HUDEP-2 (cell line): ENCODE measurements at regions not wholly inside any gene's neighbourhood (a gene's known extent, or its start where the extent isn't known, plus 50 kb on each side); places are given as distances from the start of the nearest gene placed in this dataset.
"Not testable (repeated sequence)": the region's sequence is repeated elsewhere in the genome, so short reads cannot be mapped to it uniquely, and the experiment has no call there.

Source experiments
- DNase-seq, 76 experiments: peaks; one replicate each; lab custom pipeline; 2025; ENCODE audit not compliant: unreplicated experiment in 76 of 76; lab: John Stamatoyannopoulos, UW

DNA sequence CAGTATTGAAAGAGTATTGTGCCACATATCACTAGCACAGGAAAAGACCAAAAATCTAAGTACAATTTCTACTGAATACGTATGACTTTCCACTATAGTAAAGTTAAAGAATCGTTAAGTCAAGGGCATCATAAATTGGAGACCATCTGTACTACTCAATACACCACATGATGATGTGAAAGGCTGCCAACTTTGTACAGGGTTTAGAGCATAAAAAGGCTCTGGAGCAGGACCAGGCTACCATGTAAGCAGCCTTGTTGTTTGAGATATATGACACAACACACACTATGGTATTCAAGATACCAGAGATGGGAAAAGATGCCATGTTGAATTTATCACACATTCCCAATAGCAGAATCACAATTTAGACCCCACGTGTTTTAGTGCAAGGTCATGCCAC lies 294.9 kb upstream of the TRPC5 start:
- DNase-seq: no peak

GRCh38 chrX:112368371-112368770 lies 285.8 kb upstream of the TRPC5 start:
- no peak for DNase-seq

DNA sequence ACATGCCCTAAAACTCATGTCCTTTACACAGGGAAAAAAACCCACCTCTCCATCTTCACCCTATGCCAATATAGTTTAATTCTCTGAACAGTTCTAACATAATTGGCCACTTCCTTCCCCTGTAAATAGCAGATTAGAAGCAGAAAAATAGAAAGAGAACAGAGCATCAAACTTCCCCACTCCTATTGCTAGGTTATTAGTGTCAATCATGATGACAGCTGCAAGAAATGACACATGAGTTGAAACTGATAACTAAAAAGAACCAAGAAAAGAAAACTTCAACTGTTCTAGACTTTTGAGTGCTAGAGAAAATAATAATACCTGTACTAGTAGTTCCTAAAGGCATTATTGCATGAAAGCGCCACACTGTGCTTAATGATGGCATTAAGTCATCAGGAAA lies 284.5 kb upstream of the TRPC5 start:
- no peak for DNase-seq

- DNase-seq: no peak
Observed at GRCh38 chrX:112359906-112360305, 277.3 kb upstream of the TRPC5 start.

- no peak for DNase-seq
Observed at GRCh38 chrX:112355931-112356330, 273.4 kb upstream of the TRPC5 start.

GRCh38 chrX:112341598-112341997 lies 259.0 kb upstream of the TRPC5 start:
- no peak for DNase-seq

DNA sequence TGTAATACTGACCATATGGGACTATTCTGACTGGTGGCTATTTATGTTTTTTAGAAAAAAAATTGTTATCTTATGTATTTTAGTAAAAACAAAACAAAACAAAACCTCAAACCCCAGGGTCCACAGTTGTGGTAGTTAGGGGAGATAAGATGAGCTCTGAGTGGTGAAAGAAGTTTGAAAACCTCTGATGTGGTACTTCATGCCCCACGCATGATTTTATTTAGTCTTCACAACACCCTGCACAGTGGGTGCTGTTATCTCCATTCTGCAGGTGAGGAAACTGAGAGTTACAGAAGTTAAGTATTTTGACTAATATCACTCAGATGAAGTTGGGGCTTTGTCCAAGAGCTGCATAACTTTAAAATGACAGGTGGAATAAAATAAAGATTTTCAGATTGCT lies 230.6 kb upstream of the TRPC5 start:
- no peak for DNase-seq

GRCh38 chrX:112306027-112306426 lies 223.5 kb upstream of the TRPC5 start:
- no peak for DNase-seq

DNA sequence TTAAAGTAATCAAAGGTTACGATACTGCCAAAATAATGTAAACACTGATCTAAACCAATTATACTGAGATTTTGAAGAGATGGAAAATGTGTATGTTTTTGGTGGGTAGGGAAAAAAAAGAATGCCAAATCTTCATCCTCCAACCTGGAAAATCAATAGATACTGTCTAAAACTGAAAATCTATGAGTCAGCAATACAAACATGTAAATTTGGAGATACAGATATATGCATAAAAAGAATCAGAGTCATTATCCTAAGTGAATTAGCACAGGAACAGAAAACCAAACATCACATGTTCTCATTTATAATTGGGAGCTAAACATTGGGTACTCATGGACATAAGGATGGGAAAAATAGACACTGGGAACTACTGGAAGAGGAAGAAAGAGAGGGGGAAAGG lies 197.4 kb upstream of the TRPC5 start:
- no peak for DNase-seq

DNA sequence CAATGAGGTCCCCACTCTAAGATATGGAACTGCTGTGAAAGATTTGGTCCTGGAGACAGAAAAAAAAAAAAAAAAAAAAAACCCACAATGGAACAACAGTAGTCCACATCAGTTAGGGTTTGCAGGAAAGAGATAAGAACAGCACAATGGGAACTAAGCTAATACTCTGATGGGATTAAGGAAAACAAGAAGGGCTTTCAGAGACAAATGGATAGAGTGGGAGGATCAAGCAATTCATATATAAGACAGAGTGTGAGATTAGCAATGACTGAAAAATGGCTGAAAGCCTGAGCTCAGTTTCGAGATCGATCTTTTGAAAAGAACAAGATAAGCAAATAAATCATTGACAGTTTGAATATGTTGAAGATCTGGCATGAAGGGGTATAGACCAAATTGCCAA lies 188.4 kb upstream of the TRPC5 start:
- no peak for DNase-seq

- no peak for DNase-seq
Observed at GRCh38 chrX:112266136-112266535, 183.6 kb upstream of the TRPC5 start.

DNA sequence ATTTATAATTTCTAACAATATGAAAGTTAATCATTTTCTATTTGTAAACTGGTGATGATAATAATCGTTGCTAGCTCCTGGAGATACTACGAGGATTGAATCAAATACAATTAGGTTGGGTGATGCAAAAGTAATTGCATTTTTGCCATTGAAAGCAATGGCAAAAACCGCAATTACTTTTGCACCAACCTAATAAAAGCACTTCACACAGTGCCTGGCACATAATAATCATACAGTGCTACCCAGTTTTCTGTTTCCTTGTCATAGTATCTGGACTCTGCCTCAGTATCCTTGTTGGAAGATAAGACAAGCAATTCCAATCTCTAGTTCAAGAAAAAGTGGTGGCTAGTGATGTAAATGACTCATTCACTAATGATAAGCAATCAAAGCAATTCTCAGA lies 176.8 kb upstream of the TRPC5 start:
- DNase-seq: no peak

- DNase-seq: no peak
Observed at GRCh38 chrX:112254896-112255295, 172.3 kb upstream of the TRPC5 start.

GRCh38 chrX:112247714-112248113 lies 165.1 kb upstream of the TRPC5 start:
- no peak for DNase-seq

- DNase-seq: no peak
Observed at GRCh38 chrX:112235547-112235946, 153.0 kb upstream of the TRPC5 start.

- no peak for DNase-seq
Observed at GRCh38 chrX:112233164-112233563, 150.6 kb upstream of the TRPC5 start.

GRCh38 chrX:112226795-112227194 lies 144.2 kb upstream of the TRPC5 start:
- not testable (repeated sequence) for DNase-seq

DNA sequence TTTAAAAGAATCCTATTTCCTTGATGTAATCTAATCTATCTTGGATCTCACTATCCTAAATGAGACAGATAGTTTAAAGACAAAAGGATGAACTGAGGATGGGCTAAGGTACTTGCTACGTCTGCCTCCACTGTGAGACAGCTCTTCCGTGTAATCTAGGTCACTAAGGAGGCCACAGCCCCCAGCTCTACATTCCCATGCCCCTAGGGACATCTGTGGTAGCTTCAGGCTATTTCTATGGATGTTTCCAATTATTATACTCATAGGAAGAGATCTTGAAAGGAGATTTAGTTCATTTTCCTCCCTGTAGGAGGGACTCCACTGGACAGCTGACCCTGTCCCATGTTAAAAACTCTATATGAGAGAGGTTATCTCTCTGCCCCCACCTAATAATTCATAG lies 140.8 kb upstream of the TRPC5 start:
- DNase-seq: no peak

GRCh38 chrX:112218388-112218787 lies 135.8 kb upstream of the TRPC5 start:
- no peak for DNase-seq

DNA sequence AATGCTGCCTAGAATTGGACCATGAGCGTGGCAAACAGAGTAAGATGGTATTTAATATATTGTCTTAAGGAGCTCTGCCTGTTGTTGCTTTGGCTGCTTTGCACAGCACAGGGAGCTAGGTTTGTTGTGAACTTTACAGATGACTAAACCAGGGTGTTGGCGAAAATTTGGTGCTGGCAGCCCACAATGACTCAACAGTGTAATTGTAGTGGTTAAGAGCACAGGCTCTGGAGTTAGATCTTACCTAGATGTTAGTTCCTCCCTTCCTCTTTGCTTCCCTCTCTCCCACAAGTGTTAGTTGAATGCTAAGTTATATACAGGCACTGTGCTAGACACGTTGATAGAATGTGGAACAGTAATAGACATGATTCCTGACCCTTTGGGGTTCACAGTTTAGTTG lies 128.9 kb upstream of the TRPC5 start:
- DNase-seq: peak in 1 of 76 experiments; percentile 1

- DNase-seq: peak in 9 of 76 experiments; percentile 0 to 54 (median 1)
Observed at GRCh38 chrX:112197840-112198239, 115.3 kb upstream of the TRPC5 start.

DNA sequence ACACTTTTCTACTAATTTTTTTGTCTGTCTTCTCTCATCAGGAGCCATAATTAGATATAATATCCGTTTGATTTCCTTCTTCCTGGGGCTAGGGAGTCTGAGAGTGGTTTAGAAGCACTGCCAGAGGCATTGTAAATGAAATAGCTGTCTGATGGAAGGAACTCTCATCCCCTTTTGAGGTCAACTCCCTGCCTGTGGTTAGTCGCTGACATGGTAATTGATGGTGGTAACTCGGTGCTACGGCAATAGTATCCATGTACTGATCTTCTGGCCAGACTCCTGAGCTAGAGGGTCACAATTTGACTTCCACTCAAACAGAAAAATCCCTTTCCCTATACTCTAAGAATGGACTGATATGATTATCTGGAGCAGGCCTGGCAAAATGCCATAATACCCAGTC lies 108.1 kb upstream of the TRPC5 start:
- no peak for DNase-seq

DNA sequence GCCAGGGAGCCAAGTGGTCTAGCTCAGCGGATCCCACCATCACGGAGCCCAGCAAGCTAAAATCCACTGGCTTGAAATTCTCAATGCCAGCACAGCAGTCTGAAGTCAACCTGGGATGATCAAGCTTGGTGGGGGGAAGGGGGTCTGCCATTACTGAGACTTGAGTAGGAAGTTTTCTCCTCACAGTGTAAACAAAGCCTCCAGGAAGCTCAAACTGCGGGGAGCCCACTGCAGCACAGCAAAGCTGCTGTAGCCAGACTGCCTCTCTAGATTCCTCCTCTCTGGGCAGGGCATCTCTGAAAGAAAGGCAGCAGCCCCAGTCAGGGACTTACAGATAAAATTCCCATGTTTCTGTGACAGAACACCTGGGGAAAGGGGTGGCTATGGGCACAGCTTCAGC lies 98.8 kb upstream of the TRPC5 start:
- DNase-seq: not testable (repeated sequence)

DNA sequence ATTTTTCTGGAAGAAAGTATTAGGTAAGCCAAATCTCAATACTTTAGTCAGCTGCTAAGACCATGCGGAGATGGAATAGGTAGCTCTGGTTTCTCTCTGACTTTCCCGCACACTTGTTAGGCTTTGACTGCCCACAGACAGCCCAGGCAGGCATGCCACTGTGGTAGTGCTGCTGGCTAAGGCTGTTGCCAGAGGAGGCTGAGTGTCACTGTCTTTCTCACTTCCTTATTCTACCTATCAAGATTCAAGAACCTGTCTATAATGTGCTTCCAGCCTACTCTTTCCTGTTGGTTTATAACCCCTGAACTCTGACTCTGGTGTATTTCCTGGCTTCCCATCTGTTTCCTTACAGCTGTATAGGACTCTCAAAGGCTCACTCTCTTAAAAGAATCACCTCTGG lies 81.8 kb upstream of the TRPC5 start:
- DNase-seq: no peak
